Naive thymus-derived CD4-positive, alpha-beta T cell (primary cell): ENCODE measurements at regions not wholly inside any gene's neighbourhood (a gene's known extent, or its start where the extent isn't known, plus 50 kb on each side); places are given as distances from the start of the nearest gene placed in this dataset.

Source experiments
- ATAC-seq: fragments of 150-1000 bp; cut with Tn5 transposase; 2 replicates; pipeline ENCODE4 v1.10.0; 2021; ENCODE audit warnings: mild to moderate bottlenecking, moderate library complexity
- CTCF ChIA-PET: fragments of 350-600 bp; sonication (Branson Sonifier 250); formaldehyde crosslinking; loops from one replicate; lab custom pipeline; 2021; ENCODE audit warnings: antibody characterized with exemption; lab: Charles Lee
- POLR2A ChIA-PET: fragments of 350-600 bp; sonication (Branson Sonifier 250); formaldehyde crosslinking; loops from one replicate; lab custom pipeline; 2021; ENCODE audit warnings: antibody characterized with exemption, inconsistent platforms; lab: Charles Lee
- DNase-seq, 9 donors: peaks; one replicate each; pipeline versions ENCODE4 v3.0.0 to v3.0.0-alpha.2; 2020 to 2022; ENCODE audit warnings: mixed read lengths in 1 of 9
- H3K27ac ChIP-seq: one replicate; pipeline ENCODE4 v1.7.0; 2013; ENCODE audit warnings: mild to moderate bottlenecking, low read depth, low read length, moderate library complexity
- H3K27me3 ChIP-seq, 2 donors: one replicate each; pipeline ENCODE4 v1.7.0; 2013; ENCODE audit warnings: low read length in 2 of 2, mild to moderate bottlenecking in 2 of 2, moderate library complexity in 2 of 2; ENCODE audit not compliant: control insufficient read depth in 2 of 2, insufficient read depth in 2 of 2
- H3K36me3 ChIP-seq, 3 experiments: 1 replicate in 2 of 3; 2 replicates in 1 of 3; pipeline ENCODE4 v1.7.0; 2013; ENCODE audit warnings: low read length in 3 of 3, mild to moderate bottlenecking in 3 of 3, moderate library complexity in 1 of 3; ENCODE audit not compliant: insufficient read depth in 3 of 3, control insufficient read depth in 2 of 3
- H3K4me1 ChIP-seq, 2 donors: one replicate each; pipeline ENCODE4 v1.7.0; 2013; ENCODE audit warnings: low read length in 2 of 2, mild to moderate bottlenecking in 2 of 2, moderate library complexity in 1 of 2; ENCODE audit not compliant: control insufficient read depth in 2 of 2, insufficient read depth in 2 of 2
- H3K4me3 ChIP-seq: 2 replicates; pipeline ENCODE4 v1.7.0; 2013; ENCODE audit warnings: mild to moderate bottlenecking, low read length
- H3K9me3 ChIP-seq, 3 experiments: 1 replicate in 2 of 3; 2 replicates in 1 of 3; pipeline ENCODE4 v1.7.0; 2013; ENCODE audit warnings: low read length in 3 of 3; ENCODE audit not compliant: control insufficient read depth in 2 of 3
- H3K27ac Mint-ChIP-seq, 9 donors: one replicate each; pipeline ENCODE4 v1.8.0; 2020 to 2022; ENCODE audit warnings: mixed read lengths in 9 of 9, mild to moderate bottlenecking in 8 of 9, moderate library complexity in 5 of 9, inconsistent platforms in 2 of 9
- H3K27me3 Mint-ChIP-seq, 5 donors: one replicate each; pipeline ENCODE4 v1.8.0; 2021 to 2022; ENCODE audit warnings: mixed read lengths in 5 of 5, mild to moderate bottlenecking in 1 of 5
- H3K36me3 Mint-ChIP-seq, 5 donors: one replicate each; pipeline ENCODE4 v1.8.0; 2020 to 2022; ENCODE audit warnings: mixed read lengths in 5 of 5, mild to moderate bottlenecking in 3 of 5, inconsistent platforms in 1 of 5
- H3K4me1 Mint-ChIP-seq, 7 donors: one replicate each; pipeline ENCODE4 v1.8.0; 2020 to 2022; ENCODE audit warnings: mixed read lengths in 7 of 7, mild to moderate bottlenecking in 3 of 7, inconsistent platforms in 1 of 7
- H3K4me3 Mint-ChIP-seq, 10 donors: one replicate each; pipeline ENCODE4 v1.8.0; 2020 to 2022; ENCODE audit warnings: mild to moderate bottlenecking in 10 of 10, mixed read lengths in 10 of 10, moderate library complexity in 6 of 10, inconsistent platforms in 2 of 10
- H3K9me3 Mint-ChIP-seq, 11 donors: one replicate each; pipeline ENCODE4 v1.8.0; 2020 to 2022; ENCODE audit warnings: mixed read lengths in 11 of 11, mild to moderate bottlenecking in 4 of 11, inconsistent platforms in 1 of 11, moderate library complexity in 1 of 11
- intact Hi-C, 2 donors: fragments of 100-400 bp; cut with micrococcal nuclease; formaldehyde crosslinking; loops; one replicate each; pipeline ENCODE4 v1.15.1; 2023

GRCh38 chr12:19927661-19928060, 440.7 kb upstream of the PDE3A start:
- Histone ChIP-seq H3K36me3 (no peaks in the 10 kb centered on the region), H3K27ac (no peak overlapping the region), H3K27me3 (no peaks in the 10 kb centered on the region), H3K4me1 (no peaks in the 10 kb centered on the region), H3K9me3 (no peaks in the 10 kb centered on the region), H3K4me3 (no peak overlapping the region)
- Mint-ChIP-seq H3K4me3 (no peak overlapping the region), H3K4me1 (no peaks in the 10 kb centered on the region), H3K36me3 (no peaks in the 10 kb centered on the region), H3K27me3 (peaks cover 0 to 4% (median 0%) of the 10 kb centered on the region in 5 donors), H3K27ac (no peak overlapping the region), H3K9me3 (peaks cover 0 to 14% (median 0%) of the 10 kb centered on the region in 11 donors)
- no peak for ATAC-seq
- ChIA-PET CTCF (no interaction called here), POLR2A (no interaction called here)
- intact Hi-C loops = no loop called here
- no peak for DNase-seq

GRCh38 chr12:19932413-19932812, 435.9 kb upstream of the PDE3A start:
- no peak overlapping the region for H3K4me3 Mint-ChIP-seq
- no peak for ATAC-seq
- ChIA-PET CTCF (no interaction called here), POLR2A (no interaction called here)
- no peaks in the 10 kb centered on the region for H3K27me3 ChIP-seq
- H3K27me3 Mint-ChIP-seq = peaks cover 0 to 4% (median 0%) of the 10 kb centered on the region in 5 donors
- no peak overlapping the region for H3K4me3 ChIP-seq
- intact Hi-C loops = no loop called here
- no peaks in the 10 kb centered on the region for H3K4me1 Mint-ChIP-seq
- no peaks in the 10 kb centered on the region for H3K9me3 ChIP-seq
- no peak for DNase-seq
- H3K36me3 Mint-ChIP-seq = no peaks in the 10 kb centered on the region
- H3K27ac Mint-ChIP-seq = no peak overlapping the region
- no peaks in the 10 kb centered on the region for H3K4me1 ChIP-seq
- no peak overlapping the region for H3K27ac ChIP-seq
- peaks cover 0 to 25% (median 1%) of the 10 kb centered on the region in 11 donors for H3K9me3 Mint-ChIP-seq
- no peaks in the 10 kb centered on the region for H3K36me3 ChIP-seq

- no peak overlapping the region for H3K27ac Mint-ChIP-seq
- no peak overlapping the region for H3K4me3 Mint-ChIP-seq
- no peaks in the 10 kb centered on the region for H3K36me3 Mint-ChIP-seq
- H3K4me3 ChIP-seq = no peak overlapping the region
- no peaks in the 10 kb centered on the region for H3K27me3 ChIP-seq
- ChIA-PET CTCF (no interaction called here), POLR2A (no interaction called here)
- H3K27me3 Mint-ChIP-seq = peaks cover 0 to 4% (median 0%) of the 10 kb centered on the region in 5 donors
- intact Hi-C loops = no loop called here
- H3K9me3 ChIP-seq = no peaks in the 10 kb centered on the region
- ATAC-seq (no peak), DNase-seq (no peak)
- peaks cover 0 to 19% (median 1%) of the 10 kb centered on the region in 11 donors for H3K9me3 Mint-ChIP-seq
- H3K27ac ChIP-seq = no peak overlapping the region
- H3K4me1 ChIP-seq = no peaks in the 10 kb centered on the region
- H3K4me1 Mint-ChIP-seq = peaks cover 0 to 1% (median 0%) of the 10 kb centered on the region in 7 donors
- no peaks in the 10 kb centered on the region for H3K36me3 ChIP-seq
Observed at GRCh38 chr12:19933924-19934323, 434.4 kb upstream of the PDE3A start.

- no peaks in the 10 kb centered on the region for H3K9me3 ChIP-seq
- Mint-ChIP-seq H3K9me3 (peaks cover 0 to 14% (median 2%) of the 10 kb centered on the region in 11 donors), H3K4me1 (peaks cover 0 to 1% (median 0%) of the 10 kb centered on the region in 7 donors), H3K27ac (no peak overlapping the region), H3K36me3 (no peaks in the 10 kb centered on the region), H3K4me3 (no peak overlapping the region), H3K27me3 (peaks cover 0 to 4% (median 0%) of the 10 kb centered on the region in 5 donors)
- H3K4me1 ChIP-seq = no peaks in the 10 kb centered on the region
- ChIA-PET POLR2A (no interaction called here), CTCF (no interaction called here)
- no peak overlapping the region for H3K4me3 ChIP-seq
- DNase-seq (no peak), ATAC-seq (no peak)
- H3K27me3 ChIP-seq = no peaks in the 10 kb centered on the region
- no peaks in the 10 kb centered on the region for H3K36me3 ChIP-seq
- H3K27ac ChIP-seq = no peak overlapping the region
- intact Hi-C loops = no loop called here
Observed at GRCh38 chr12:19937161-19937560, 431.2 kb upstream of the PDE3A start.

- ChIA-PET CTCF (no interaction called here), POLR2A (no interaction called here)
- no peak overlapping the region for H3K27ac Mint-ChIP-seq
- H3K9me3 Mint-ChIP-seq = peaks cover 0 to 14% (median 2%) of the 10 kb centered on the region in 11 donors
- peaks cover 0 to 4% (median 0%) of the 10 kb centered on the region in 5 donors for H3K27me3 Mint-ChIP-seq
- H3K4me3 Mint-ChIP-seq = no peak overlapping the region
- Histone ChIP-seq H3K9me3 (no peaks in the 10 kb centered on the region), H3K27ac (no peak overlapping the region), H3K4me3 (no peak overlapping the region), H3K36me3 (no peaks in the 10 kb centered on the region), H3K27me3 (no peaks in the 10 kb centered on the region), H3K4me1 (no peaks in the 10 kb centered on the region)
- H3K4me1 Mint-ChIP-seq = peaks cover 0 to 1% (median 0%) of the 10 kb centered on the region in 7 donors
- ATAC-seq = no peak
- no peak for DNase-seq
- H3K36me3 Mint-ChIP-seq = no peaks in the 10 kb centered on the region
- intact Hi-C loops = no loop called here
Observed at GRCh38 chr12:19938031-19938430, 430.3 kb upstream of the PDE3A start.

GRCh38 chr12:19938491-19938890, 429.8 kb upstream of the PDE3A start:
- Mint-ChIP-seq H3K27ac (no peak overlapping the region), H3K4me3 (no peak overlapping the region), H3K9me3 (peaks cover 0 to 14% (median 3%) of the 10 kb centered on the region in 11 donors), H3K36me3 (no peaks in the 10 kb centered on the region), H3K27me3 (peaks cover 0 to 4% (median 0%) of the 10 kb centered on the region in 5 donors), H3K4me1 (peaks cover 0 to 1% (median 0%) of the 10 kb centered on the region in 7 donors)
- H3K27me3 ChIP-seq = no peaks in the 10 kb centered on the region
- H3K4me3 ChIP-seq = no peak overlapping the region
- no peak for DNase-seq
- no peak overlapping the region for H3K27ac ChIP-seq
- H3K9me3 ChIP-seq = no peaks in the 10 kb centered on the region
- ChIA-PET CTCF (no interaction called here), POLR2A (no interaction called here)
- H3K36me3 ChIP-seq = no peaks in the 10 kb centered on the region
- no peaks in the 10 kb centered on the region for H3K4me1 ChIP-seq
- intact Hi-C loops = no loop called here
- no peak for ATAC-seq

- no peak for DNase-seq
- peaks cover 0 to 4% (median 0%) of the 10 kb centered on the region in 5 donors for H3K27me3 Mint-ChIP-seq
- H3K27me3 ChIP-seq = no peaks in the 10 kb centered on the region
- no peaks in the 10 kb centered on the region for H3K4me1 ChIP-seq
- no peak overlapping the region for H3K27ac Mint-ChIP-seq
- no peaks in the 10 kb centered on the region for H3K36me3 ChIP-seq
- intact Hi-C loops = no loop called here
- ATAC-seq = no peak
- no peaks in the 10 kb centered on the region for H3K9me3 ChIP-seq
- H3K9me3 Mint-ChIP-seq = peaks cover 0 to 16% (median 3%) of the 10 kb centered on the region in 11 donors
- H3K36me3 Mint-ChIP-seq = no peaks in the 10 kb centered on the region
- ChIA-PET CTCF (no interaction called here), POLR2A (no interaction called here)
- no peak overlapping the region for H3K4me3 ChIP-seq
- H3K27ac ChIP-seq = no peak overlapping the region
- peaks cover 0 to 1% (median 0%) of the 10 kb centered on the region in 7 donors for H3K4me1 Mint-ChIP-seq
- no peak overlapping the region for H3K4me3 Mint-ChIP-seq
Observed at GRCh38 chr12:19940267-19940666, 428.1 kb upstream of the PDE3A start.
